ENCODE measurements at regions not wholly inside any gene's neighbourhood (a gene's known extent, or its start where the extent isn't known, plus 50 kb on each side); places are given as distances from the start of the nearest gene placed in this dataset.

DNA sequence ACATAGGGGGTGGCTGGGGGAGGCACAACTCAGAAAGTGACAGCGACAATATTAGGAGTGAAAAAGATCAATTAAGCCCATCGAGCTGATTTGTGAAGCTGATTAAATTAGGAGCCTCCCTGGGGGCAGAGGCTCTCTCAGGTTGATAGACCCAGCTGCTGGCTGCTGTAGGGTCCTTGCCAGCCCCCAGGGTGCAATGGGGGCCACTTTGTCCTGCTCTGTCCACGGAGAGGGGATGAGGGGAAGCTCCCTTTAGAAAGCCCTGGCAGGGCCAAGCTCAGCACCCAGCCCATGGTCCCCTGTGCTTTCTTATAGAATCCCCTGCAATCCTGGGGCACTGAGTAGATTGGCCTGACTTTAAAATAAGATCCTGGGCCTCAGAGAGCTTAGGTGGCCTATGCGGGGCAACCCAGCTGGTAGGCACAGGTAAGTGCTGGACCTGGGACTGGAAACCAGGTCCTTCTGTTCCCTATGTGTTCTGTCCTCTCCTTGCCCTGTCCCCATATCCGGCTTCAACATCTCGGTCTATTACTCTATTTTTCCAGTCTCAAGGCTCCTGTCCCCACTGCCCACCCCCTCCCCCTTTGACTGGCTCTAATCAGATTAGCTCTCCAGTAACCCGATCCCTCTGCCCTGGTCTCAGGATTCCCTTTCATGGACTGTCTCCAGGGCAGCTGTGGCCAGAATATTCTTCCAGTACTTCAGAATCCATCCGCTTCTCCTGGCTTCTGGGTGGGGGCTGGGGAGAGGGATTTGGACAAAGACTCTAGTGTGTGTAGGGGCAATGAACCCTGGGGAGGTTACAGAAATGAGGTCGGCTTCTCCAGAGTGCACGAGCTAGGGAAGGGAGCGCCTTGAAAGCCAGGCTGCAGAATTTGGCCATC is 259.6 kb downstream of the RPS24 start:
- TF ChIP-seq, protein P1, sequence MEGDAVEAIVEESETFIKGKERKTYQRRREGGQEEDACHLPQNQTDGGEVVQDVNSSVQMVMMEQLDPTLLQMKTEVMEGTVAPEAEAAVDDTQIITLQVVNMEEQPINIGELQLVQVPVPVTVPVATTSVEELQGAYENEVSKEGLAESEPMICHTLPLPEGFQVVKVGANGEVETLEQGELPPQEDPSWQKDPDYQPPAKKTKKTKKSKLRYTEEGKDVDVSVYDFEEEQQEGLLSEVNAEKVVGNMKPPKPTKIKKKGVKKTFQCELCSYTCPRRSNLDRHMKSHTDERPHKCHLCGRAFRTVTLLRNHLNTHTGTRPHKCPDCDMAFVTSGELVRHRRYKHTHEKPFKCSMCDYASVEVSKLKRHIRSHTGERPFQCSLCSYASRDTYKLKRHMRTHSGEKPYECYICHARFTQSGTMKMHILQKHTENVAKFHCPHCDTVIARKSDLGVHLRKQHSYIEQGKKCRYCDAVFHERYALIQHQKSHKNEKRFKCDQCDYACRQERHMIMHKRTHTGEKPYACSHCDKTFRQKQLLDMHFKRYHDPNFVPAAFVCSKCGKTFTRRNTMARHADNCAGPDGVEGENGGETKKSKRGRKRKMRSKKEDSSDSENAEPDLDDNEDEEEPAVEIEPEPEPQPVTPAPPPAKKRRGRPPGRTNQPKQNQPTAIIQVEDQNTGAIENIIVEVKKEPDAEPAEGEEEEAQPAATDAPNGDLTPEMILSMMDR (conservative IDR thresholded peaks at IDR 0.05; ENCODE audit: low read length) = no peak
- TF ChIP-seq EZH2phosphoT487 (IDR thresholded peaks at IDR 0.05; ENCODE audit: borderline replicate concordance, low read depth, low read length) = no peak

Data from OCI-LY7 (cell line).